ENCODE measurements at regions not wholly inside any gene's neighbourhood (a gene's known extent, or its start where the extent isn't known, plus 50 kb on each side); places are given as distances from the start of the nearest gene placed in this dataset.

DNA sequence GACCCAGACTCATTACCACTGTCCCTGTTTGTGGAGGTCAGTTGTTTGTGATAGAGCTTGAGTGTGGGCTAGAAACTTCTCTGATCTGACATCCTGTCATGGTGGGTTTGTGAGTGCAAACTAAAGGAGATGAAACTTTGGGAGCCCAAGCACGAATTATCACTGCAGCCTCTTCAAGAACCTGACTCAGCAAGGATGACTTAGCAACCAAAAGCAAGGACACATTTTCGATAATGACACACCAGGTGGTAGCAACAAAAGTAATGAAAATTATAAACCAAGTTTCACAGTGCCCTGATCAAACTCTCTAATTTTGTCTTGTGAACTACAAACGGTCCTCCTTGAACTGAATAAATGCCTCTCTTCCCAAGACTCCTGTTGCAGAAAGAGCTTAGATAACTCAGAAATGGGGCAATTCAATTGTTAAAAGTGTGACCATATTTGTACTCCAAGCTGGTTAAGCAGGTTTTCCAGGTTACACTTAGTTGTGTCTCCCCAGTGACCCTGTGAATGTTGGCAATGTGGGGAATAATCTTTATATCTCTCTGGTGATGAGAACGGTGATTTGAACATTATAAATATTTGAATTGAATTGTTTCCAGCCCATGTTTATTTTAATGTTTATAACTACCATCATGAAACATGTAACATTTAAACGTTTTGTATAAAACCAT, 52.6 kb upstream of the ATP8A1 start:
- CTCF ChIA-PET: no interaction called here
- no peaks in the 10 kb centered on the region for H3K9me3 Mint-ChIP-seq
- Histone ChIP-seq H3K4me1 (ENCODE audit: insufficient read depth, low read length) (no peaks in the 10 kb centered on the region), H3K4me3 (ENCODE audit: low read length) (no peak overlapping the region), H3K36me3 (ENCODE audit: insufficient read depth, low read length) (no peaks in the 10 kb centered on the region), H3K27me3 (ENCODE audit: control insufficient read depth in 1 of 2, insufficient read depth in 2 of 2, low read length in 2 of 2) (peaks cover 0 to 2% of the 10 kb centered on the region in 2 experiments), H3K9me3 (ENCODE audit: control insufficient read depth in 1 of 2, insufficient read depth in 1 of 2, low read length in 2 of 2) (no peaks in the 10 kb centered on the region), H3K27ac (ENCODE audit: low read depth in 1 of 2, low read length in 2 of 2) (no peak overlapping the region)
- H3K4me3 Mint-ChIP-seq: no peak overlapping the region
- no peak overlapping the region for H3K27ac Mint-ChIP-seq
- H3K36me3 Mint-ChIP-seq (ENCODE audit: low read depth): no peaks in the 10 kb centered on the region
- intact Hi-C loops (cut with DNase I, micrococcal nuclease): no loop called here
- POLR2A ChIA-PET: no interaction called here
- no peak for TF ChIP-seq CTCF (IDR thresholded peaks at IDR 0.05)
- no peaks in the 10 kb centered on the region for H3K4me1 Mint-ChIP-seq (ENCODE audit: low read depth)
- DNase-seq (no peak), ATAC-seq (ENCODE audit: poor library complexity) (no peak)
- H3K27me3 Mint-ChIP-seq: peaks cover 10% of the 10 kb centered on the region

GRCh38 chr4:42708625-42709024, 51.7 kb upstream of the ATP8A1 start:
- Mint-ChIP-seq H3K27ac (no peak overlapping the region), H3K36me3 (ENCODE audit: low read depth) (no peaks in the 10 kb centered on the region), H3K4me1 (ENCODE audit: low read depth) (no peaks in the 10 kb centered on the region), H3K4me3 (no peak overlapping the region), H3K27me3 (peaks cover 10% of the 10 kb centered on the region), H3K9me3 (no peaks in the 10 kb centered on the region)
- intact Hi-C loops (cut with DNase I, micrococcal nuclease): no loop called here
- Histone ChIP-seq H3K4me3 (ENCODE audit: low read length) (no peak overlapping the region), H3K36me3 (ENCODE audit: insufficient read depth, low read length) (no peaks in the 10 kb centered on the region), H3K4me1 (ENCODE audit: insufficient read depth, low read length) (no peaks in the 10 kb centered on the region), H3K27ac (ENCODE audit: low read depth in 1 of 2, low read length in 2 of 2) (no peak overlapping the region), H3K9me3 (ENCODE audit: control insufficient read depth in 1 of 2, insufficient read depth in 1 of 2, low read length in 2 of 2) (no peaks in the 10 kb centered on the region), H3K27me3 (ENCODE audit: control insufficient read depth in 1 of 2, insufficient read depth in 2 of 2, low read length in 2 of 2) (peaks cover 0 to 2% of the 10 kb centered on the region in 2 experiments)
- POLR2A ChIA-PET: no interaction called here
- CTCF ChIA-PET: no interaction called here
- no peak for TF ChIP-seq CTCF (IDR thresholded peaks at IDR 0.05)
- ATAC-seq (ENCODE audit: poor library complexity) (no peak), DNase-seq (no peak)

All from CD4-positive, alpha-beta T cell (primary cell).